ENCODE measurements at regions not wholly inside any gene's neighbourhood (a gene's known extent, or its start where the extent isn't known, plus 50 kb on each side); places are given as distances from the start of the nearest gene placed in this dataset.

DNA sequence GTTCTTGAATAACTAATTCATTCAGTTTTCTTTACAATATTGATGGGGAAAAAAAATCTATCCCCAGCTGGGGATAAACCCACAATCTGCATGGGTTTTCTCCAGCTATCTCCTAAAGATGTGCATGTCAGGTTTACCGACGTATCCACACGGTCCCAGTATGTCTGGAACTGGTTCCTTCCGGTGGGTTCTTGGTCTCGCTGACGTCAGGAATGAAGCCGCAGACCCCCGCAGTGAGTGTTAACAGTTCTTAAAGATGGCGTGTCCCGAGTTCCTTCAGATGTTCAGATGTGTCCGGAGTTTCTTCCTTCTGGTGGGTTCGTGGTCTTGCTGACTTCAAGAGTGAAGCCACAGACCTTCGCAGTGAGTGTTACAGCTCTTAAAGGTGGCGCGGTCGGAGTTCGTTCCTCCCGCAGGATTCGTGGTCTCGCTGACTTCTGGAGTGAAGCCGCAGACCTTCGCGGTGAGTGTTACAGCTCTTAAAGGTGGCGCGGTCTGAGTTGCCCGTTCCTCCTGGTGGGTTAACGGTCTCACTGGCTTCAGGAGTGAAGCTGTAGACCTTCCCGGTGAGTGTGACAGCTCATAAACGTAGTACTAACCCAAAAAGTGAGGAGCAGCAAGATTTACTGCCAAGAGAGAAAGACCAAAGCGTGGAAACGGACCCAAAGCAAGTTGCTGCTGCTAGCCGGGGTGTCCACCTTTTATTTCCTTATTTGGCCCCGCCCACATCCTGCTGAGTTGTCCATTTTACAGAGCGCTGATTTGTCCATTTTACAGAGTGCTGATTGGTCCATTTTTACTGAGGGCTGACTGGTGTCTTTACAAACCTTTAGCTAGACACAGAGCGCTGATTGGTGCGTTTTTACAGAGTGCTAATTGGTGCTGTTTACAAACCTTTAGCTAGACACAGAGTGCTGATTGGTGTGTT is 195.1 kb upstream of the NR2F2 start (continued):
- TF ChIP-seq, protein P1, sequence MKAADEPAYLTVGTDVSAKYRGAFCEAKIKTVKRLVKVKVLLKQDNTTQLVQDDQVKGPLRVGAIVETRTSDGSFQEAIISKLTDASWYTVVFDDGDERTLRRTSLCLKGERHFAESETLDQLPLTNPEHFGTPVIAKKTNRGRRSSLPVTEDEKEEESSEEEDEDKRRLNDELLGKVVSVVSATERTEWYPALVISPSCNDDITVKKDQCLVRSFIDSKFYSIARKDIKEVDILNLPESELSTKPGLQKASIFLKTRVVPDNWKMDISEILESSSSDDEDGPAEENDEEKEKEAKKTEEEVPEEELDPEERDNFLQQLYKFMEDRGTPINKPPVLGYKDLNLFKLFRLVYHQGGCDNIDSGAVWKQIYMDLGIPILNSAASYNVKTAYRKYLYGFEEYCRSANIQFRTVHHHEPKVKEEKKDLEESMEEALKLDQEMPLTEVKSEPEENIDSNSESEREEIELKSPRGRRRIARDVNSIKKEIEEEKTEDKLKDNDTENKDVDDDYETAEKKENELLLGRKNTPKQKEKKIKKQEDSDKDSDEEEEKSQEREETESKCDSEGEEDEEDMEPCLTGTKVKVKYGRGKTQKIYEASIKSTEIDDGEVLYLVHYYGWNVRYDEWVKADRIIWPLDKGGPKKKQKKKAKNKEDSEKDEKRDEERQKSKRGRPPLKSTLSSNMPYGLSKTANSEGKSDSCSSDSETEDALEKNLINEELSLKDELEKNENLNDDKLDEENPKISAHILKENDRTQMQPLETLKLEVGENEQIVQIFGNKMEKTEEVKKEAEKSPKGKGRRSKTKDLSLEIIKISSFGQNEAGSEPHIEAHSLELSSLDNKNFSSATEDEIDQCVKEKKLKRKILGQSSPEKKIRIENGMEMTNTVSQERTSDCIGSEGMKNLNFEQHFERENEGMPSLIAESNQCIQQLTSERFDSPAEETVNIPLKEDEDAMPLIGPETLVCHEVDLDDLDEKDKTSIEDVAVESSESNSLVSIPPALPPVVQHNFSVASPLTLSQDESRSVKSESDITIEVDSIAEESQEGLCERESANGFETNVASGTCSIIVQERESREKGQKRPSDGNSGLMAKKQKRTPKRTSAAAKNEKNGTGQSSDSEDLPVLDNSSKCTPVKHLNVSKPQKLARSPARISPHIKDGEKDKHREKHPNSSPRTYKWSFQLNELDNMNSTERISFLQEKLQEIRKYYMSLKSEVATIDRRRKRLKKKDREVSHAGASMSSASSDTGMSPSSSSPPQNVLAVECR (CRISPR knock-in tag; IDR thresholded peaks at IDR 0.05; ENCODE audit: borderline replicate concordance): no peak
- TF ChIP-seq ZNF382 (CRISPR knock-in tag; IDR thresholded peaks at IDR 0.05; ENCODE audit: borderline replicate concordance): no peak
- no peak for TF ChIP-seq ZC3H13 (CRISPR knock-in tag; IDR thresholded peaks at IDR 0.05)
- TF ChIP-seq, protein P2, sequence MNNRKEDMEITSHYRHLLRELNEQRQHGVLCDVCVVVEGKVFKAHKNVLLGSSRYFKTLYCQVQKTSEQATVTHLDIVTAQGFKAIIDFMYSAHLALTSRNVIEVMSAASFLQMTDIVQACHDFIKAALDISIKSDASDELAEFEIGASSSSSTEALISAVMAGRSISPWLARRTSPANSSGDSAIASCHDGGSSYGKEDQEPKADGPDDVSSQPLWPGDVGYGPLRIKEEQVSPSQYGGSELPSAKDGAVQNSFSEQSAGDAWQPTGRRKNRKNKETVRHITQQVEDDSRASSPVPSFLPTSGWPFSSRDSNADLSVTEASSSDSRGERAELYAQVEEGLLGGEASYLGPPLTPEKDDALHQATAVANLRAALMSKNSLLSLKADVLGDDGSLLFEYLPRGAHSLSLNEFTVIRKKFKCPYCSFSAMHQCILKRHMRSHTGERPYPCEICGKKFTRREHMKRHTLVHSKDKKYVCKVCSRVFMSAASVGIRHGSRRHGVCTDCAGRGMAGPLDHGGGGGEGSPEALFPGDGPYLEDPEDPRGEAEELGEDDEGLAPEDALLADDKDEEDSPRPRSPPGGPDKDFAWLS (CRISPR knock-in tag; IDR thresholded peaks at IDR 0.05; ENCODE audit: borderline replicate concordance): no peak
- no peak for TF ChIP-seq AGO1 (IDR thresholded peaks at IDR 0.05; ENCODE audit: low read depth, low read length, poor library complexity, severe bottlenecking)
- TF ChIP-seq ZNF605 (CRISPR knock-in tag; IDR thresholded peaks at IDR 0.05): no peak
- TF ChIP-seq REXO4 (CRISPR knock-in tag; IDR thresholded peaks at IDR 0.05; ENCODE audit: borderline replicate concordance): no peak
- TF ChIP-seq, protein P3, sequence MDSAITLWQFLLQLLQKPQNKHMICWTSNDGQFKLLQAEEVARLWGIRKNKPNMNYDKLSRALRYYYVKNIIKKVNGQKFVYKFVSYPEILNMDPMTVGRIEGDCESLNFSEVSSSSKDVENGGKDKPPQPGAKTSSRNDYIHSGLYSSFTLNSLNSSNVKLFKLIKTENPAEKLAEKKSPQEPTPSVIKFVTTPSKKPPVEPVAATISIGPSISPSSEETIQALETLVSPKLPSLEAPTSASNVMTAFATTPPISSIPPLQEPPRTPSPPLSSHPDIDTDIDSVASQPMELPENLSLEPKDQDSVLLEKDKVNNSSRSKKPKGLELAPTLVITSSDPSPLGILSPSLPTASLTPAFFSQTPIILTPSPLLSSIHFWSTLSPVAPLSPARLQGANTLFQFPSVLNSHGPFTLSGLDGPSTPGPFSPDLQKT (CRISPR knock-in tag; IDR thresholded peaks at IDR 0.05; ENCODE audit: borderline replicate concordance): no peak
